ENCODE measurements at regions not wholly inside any gene's neighbourhood (a gene's known extent, or its start where the extent isn't known, plus 50 kb on each side); places are given as distances from the start of the nearest gene placed in this dataset.

- in situ Hi-C loops (cut with MboI; ENCODE audit: low sequenced_read_pairs): no loop called here
Measured at GRCh38 chr18:45554389-45554737, 60.9 kb upstream of the SLC14A2 start.

- in situ Hi-C loops (cut with MboI; ENCODE audit: low sequenced_read_pairs): no loop called here
Measured at GRCh38 chr18:45556222-45556621, 59.1 kb upstream of the SLC14A2 start.

- in situ Hi-C loops (cut with MboI; ENCODE audit: low sequenced_read_pairs): no loop called here
Measured at GRCh38 chr18:45557287-45557686, 58.0 kb upstream of the SLC14A2 start.

GRCh38 chr18:45557779-45558178 lies 57.5 kb upstream of the SLC14A2 start:
- in situ Hi-C loops (cut with MboI; ENCODE audit: low sequenced_read_pairs): no loop called here

- in situ Hi-C loops (cut with MboI; ENCODE audit: low sequenced_read_pairs): no loop called here
Measured at GRCh38 chr18:45559258-45559657, 56.0 kb upstream of the SLC14A2 start.

- in situ Hi-C loops (cut with MboI; ENCODE audit: low sequenced_read_pairs): no loop called here
Measured at GRCh38 chr18:45560870-45561269, 54.4 kb upstream of the SLC14A2 start.

- in situ Hi-C loops (cut with MboI; ENCODE audit: low sequenced_read_pairs): no loop called here
Measured at GRCh38 chr18:45562567-45563479, 52.5 kb upstream of the SLC14A2 start.

- in situ Hi-C loops (cut with MboI; ENCODE audit: low sequenced_read_pairs): no loop called here
Measured at GRCh38 chr18:45565280-45565970, 49.9 kb upstream of the SLC14A2 start.

All from HL-60/S4 treated with phorbol 12-myristate 13-acetate at 8.2 ng/mL for 4 days and 3 days (cell line).